Neural cell (in vitro differentiated cells): ENCODE measurements at regions not wholly inside any gene's neighbourhood (a gene's known extent, or its start where the extent isn't known, plus 50 kb on each side); places are given as distances from the start of the nearest gene placed in this dataset.

Experiments used
- CTCF ChIP-seq: fragments of 450-650 bp; IDR thresholded peaks from 2 replicates; pipeline ENCODE4 v1.5.1; 2014; ENCODE audit warnings: antibody characterized with exemption, mild to moderate bottlenecking, moderate library complexity; ENCODE audit not compliant: poor library complexity, severe bottlenecking
- EP300 ChIP-seq: fragments of 450-650 bp; conservative IDR thresholded peaks from 2 replicates; pipeline ENCODE4 v1.6.1; 2014; ENCODE audit warnings: antibody characterized with exemption, mild to moderate bottlenecking, moderate library complexity; ENCODE audit not compliant: poor library complexity, severe bottlenecking
- EZH2 ChIP-seq: fragments of 200-600, 300-800 bp; shearing (Covaris generic), sonication (generic); IDR thresholded peaks from 2 replicates; pipeline ENCODE4 v1.6.1; 2014; ENCODE audit warnings: antibody characterized with exemption, low read length, borderline replicate concordance, mild to moderate bottlenecking; ENCODE audit not compliant: insufficient read depth, poor library complexity, severe bottlenecking
- MXI1 ChIP-seq: fragments of 450-650 bp; conservative IDR thresholded peaks from 2 replicates; pipeline ENCODE4 v1.6.1; 2014; ENCODE audit warnings: antibody characterized with exemption, mild to moderate bottlenecking; ENCODE audit not compliant: poor library complexity, severe bottlenecking
- POLR2AphosphoS5 ChIP-seq: IDR thresholded peaks from 2 replicates; pipeline ENCODE4 v1.6.1; 2012
- RAD21 ChIP-seq: fragments of 450-650 bp; conservative IDR thresholded peaks from 2 replicates; pipeline ENCODE4 v1.6.1; 2014; ENCODE audit warnings: antibody characterized with exemption, mild to moderate bottlenecking, moderate library complexity
- REST ChIP-seq: IDR thresholded peaks from 2 replicates; pipeline ENCODE4 v1.6.1; 2012; ENCODE audit warnings: borderline replicate concordance
- SMC3 ChIP-seq: fragments of 450-650 bp; conservative IDR thresholded peaks from 2 replicates; pipeline ENCODE4 v1.6.1; 2014; ENCODE audit warnings: antibody characterized with exemption, mild to moderate bottlenecking, moderate library complexity; ENCODE audit not compliant: poor library complexity
- TAF1 ChIP-seq: IDR thresholded peaks from 2 replicates; pipeline ENCODE4 v1.6.1; 2012; ENCODE audit warnings: low read depth

GRCh38 chr6:126534401-126534800 lies 194.5 kb downstream of the CENPW start:
- TF ChIP-seq CTCF (no peak), RAD21 (no peak), EZH2 (no peak), REST (no peak), TAF1 (no peak), EP300 (no peak), POLR2AphosphoS5 (no peak), MXI1 (no peak), SMC3 (no peak)
